ENCODE measurements at regions not wholly inside any gene's neighbourhood (a gene's known extent, or its start where the extent isn't known, plus 50 kb on each side); places are given as distances from the start of the nearest gene placed in this dataset.
"Not testable (repeated sequence)": the region's sequence is repeated elsewhere in the genome, so short reads cannot be mapped to it uniquely, and the experiment has no call there.

DNA sequence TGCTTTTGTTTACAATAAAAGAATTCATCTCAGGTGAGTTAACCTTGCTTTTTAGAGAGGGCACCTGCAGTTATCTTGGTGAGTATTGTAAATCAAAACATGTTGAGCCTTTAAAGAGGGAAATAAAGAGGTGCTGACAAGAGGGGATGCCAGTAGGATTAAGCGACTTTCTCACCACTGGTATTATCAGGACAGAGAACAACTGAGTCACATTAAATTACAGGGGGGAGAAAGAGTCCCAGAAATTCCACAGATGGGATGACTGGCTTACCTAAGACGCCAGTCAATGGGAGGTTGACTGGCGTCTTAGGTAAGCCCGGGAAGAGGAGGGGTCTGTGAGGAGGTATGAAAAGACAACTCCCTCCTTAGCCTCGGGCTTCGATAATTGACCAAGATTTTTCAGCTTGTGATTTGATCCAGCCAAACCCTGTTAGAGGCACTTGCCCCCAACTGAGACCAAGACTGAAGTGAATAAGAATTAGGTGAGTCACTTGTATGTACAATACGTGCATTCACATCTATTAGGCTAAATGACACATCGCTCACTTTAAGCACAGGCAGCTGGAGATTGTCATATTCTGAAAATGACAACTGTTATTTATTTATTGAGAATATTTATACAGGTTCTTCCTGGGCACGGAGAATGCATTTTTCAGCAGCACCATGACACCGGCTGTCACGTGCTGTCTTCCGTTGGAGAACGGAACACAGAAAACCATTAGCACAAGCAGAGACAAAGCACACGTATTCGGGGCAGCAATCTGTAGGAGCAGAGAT is 117.6 kb downstream of the SEM1 start:
- Histone ChIP-seq H3K4me3 (ENCODE audit: low read depth, low read length) (no peak overlapping the region), H3K36me3 (ENCODE audit: insufficient read depth) (no peaks in the 10 kb centered on the region), H3K4me1 (ENCODE audit: insufficient read depth) (peaks cover 2% of the 10 kb centered on the region), H3K27ac (ENCODE audit: low read depth) (no peak overlapping the region)
- DNase-seq (ENCODE audit: extremely low spot score) = no peak
- 30% methylated on average over 15 of the region's 15 CpGs for WGBS

GRCh38 chr7:96591159-96591899 is 118.3 kb downstream of the SEM1 start:
- H3K27ac ChIP-seq (ENCODE audit: low read depth) = no peak overlapping the region
- H3K4me1 ChIP-seq (ENCODE audit: insufficient read depth) = no peaks in the 10 kb centered on the region
- WGBS = 29% methylated on average over 4 of the region's 4 CpGs
- no peaks in the 10 kb centered on the region for H3K36me3 ChIP-seq (ENCODE audit: insufficient read depth)
- no peak overlapping the region for H3K4me3 ChIP-seq (ENCODE audit: low read depth, low read length)
- no peak for DNase-seq (ENCODE audit: extremely low spot score)

DNA sequence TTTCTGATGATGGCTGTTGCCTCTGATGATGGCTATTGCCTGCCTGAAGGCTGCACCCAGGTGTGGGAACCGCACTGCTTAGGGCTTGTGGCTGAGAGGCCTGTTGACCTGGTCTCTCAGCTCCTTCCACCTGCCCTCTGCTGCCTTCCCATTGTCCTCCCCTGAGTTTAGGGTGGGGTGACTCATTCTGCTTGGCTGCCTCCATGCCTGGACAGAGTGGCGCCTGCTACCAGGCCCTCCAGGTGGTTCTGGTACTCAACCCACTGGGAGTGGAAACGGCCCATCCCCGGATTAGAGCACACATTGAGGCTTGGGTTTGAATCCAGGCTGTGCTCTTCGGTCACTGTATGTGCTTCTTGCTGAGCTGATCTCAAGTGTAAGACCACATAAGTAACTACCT is 120.6 kb downstream of the SEM1 start:
- WGBS = 88% methylated on average over 5 of the region's 5 CpGs
- H3K36me3 ChIP-seq (ENCODE audit: insufficient read depth) = peaks cover 2% of the 10 kb centered on the region

GRCh38 chr7:96579119-96579518 is 130.5 kb downstream of the SEM1 start:
- Histone ChIP-seq H3K4me3 (ENCODE audit: low read depth, low read length) (no peak overlapping the region), H3K36me3 (ENCODE audit: insufficient read depth) (no peaks in the 10 kb centered on the region), H3K27ac (ENCODE audit: low read depth) (no peak overlapping the region), H3K4me1 (ENCODE audit: insufficient read depth) (no peaks in the 10 kb centered on the region)
- no peak for DNase-seq (ENCODE audit: extremely low spot score)

More for the DNA sequence above, 120.6 kb downstream of the SEM1 start:
- Histone ChIP-seq H3K27ac (ENCODE audit: low read depth) (no peak overlapping the region), H3K4me1 (ENCODE audit: insufficient read depth) (no peaks in the 10 kb centered on the region), H3K4me3 (ENCODE audit: low read depth, low read length) (no peak overlapping the region)
- DNase-seq (ENCODE audit: extremely low spot score) = no peak

DNA sequence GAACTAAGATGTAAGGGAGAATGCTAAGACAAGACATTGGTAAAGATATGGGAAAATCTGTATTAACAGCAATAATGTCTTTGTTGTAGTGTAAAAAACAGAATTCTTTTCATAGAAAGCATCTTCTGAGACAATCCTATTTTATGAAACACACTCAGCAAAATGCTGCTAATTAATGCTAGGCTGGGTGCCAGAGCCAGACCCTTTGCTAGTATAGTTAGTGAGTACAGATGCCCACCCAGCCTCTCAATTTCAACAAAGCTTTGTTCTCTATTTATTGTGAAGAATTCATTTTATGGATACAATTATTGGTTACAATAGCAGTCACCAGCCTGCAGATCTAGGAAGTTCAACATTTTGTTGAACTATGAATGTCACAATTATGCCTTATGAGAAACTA is 131.0 kb downstream of the SEM1 start:
- Histone ChIP-seq H3K36me3 (ENCODE audit: insufficient read depth) (no peaks in the 10 kb centered on the region), H3K4me3 (ENCODE audit: low read depth, low read length) (no peak overlapping the region), H3K27ac (ENCODE audit: low read depth) (no peak overlapping the region), H3K4me1 (ENCODE audit: insufficient read depth) (no peaks in the 10 kb centered on the region)
- DNase-seq (ENCODE audit: extremely low spot score) = no peak

DNA sequence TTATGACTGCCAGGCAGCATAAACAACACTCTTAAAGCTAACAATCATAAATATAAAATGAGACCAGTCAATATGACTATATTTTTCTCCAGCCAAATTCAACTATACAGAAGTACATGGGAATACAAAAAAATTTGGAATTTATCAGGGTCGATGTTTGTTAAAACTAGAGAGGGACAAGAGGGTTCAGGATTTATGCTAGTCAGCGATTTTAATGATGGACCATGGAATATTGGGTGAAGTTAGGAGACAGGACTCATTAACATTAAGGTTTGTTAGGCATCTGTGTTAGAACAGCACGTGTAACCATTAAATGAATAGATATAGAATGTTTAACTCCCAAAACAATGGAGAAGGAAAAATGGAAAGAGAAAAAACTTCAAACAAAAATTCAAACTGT is 146.2 kb downstream of the SEM1 start:
- DNase-seq (ENCODE audit: extremely low spot score) = no peak
- H3K36me3 ChIP-seq (ENCODE audit: insufficient read depth) = no peaks in the 10 kb centered on the region
- 80% methylated on average over 3 of the region's 3 CpGs for WGBS
- H3K4me1 ChIP-seq (ENCODE audit: insufficient read depth) = no peaks in the 10 kb centered on the region
- no peak overlapping the region for H3K27ac ChIP-seq (ENCODE audit: low read depth)
- no peak overlapping the region for H3K4me3 ChIP-seq (ENCODE audit: low read depth, low read length)

DNA sequence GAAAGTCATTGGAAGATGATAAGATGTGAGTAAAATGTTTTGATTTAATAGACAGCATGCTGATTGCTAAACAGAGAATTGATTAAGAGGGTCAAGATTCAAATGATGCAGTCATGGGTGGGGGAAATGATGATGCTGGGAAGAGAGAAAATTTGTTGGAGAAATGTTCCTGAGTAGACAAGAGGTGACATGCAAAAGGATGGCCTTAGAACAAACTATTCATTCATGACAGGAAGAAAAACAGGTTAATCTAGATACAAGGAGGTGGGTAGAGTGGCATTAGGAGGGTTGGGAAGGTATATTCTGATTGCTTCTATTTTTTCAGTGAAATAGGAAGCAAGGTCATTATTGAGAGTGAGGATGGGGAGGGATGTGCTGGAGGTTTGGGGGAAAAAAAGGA is 146.7 kb downstream of the SEM1 start:
- no peak overlapping the region for H3K4me3 ChIP-seq (ENCODE audit: low read depth, low read length)
- DNase-seq (ENCODE audit: extremely low spot score) = no peak
- no peaks in the 10 kb centered on the region for H3K36me3 ChIP-seq (ENCODE audit: insufficient read depth)
- no peaks in the 10 kb centered on the region for H3K4me1 ChIP-seq (ENCODE audit: insufficient read depth)
- no peak overlapping the region for H3K27ac ChIP-seq (ENCODE audit: low read depth)

- Histone ChIP-seq H3K4me1 (ENCODE audit: insufficient read depth) (no peaks in the 10 kb centered on the region), H3K27ac (ENCODE audit: low read depth) (no peak overlapping the region), H3K4me3 (ENCODE audit: low read depth, low read length) (no peak overlapping the region), H3K36me3 (ENCODE audit: insufficient read depth) (no peaks in the 10 kb centered on the region)
- no peak for DNase-seq (ENCODE audit: extremely low spot score)
- WGBS = 68% methylated on average over 4 of the region's 4 CpGs
Observed at GRCh38 chr7:96562458-96562857, 147.2 kb downstream of the SEM1 start.

GRCh38 chr7:96561892-96562291 is 147.8 kb downstream of the SEM1 start:
- DNase-seq (ENCODE audit: extremely low spot score) = no peak
- H3K27ac ChIP-seq (ENCODE audit: low read depth) = no peak overlapping the region
- no peak overlapping the region for H3K4me3 ChIP-seq (ENCODE audit: low read depth, low read length)
- H3K4me1 ChIP-seq (ENCODE audit: insufficient read depth) = no peaks in the 10 kb centered on the region
- H3K36me3 ChIP-seq (ENCODE audit: insufficient read depth) = no peaks in the 10 kb centered on the region
- WGBS = 88% methylated on average over 1 of the region's 1 CpG

DNA sequence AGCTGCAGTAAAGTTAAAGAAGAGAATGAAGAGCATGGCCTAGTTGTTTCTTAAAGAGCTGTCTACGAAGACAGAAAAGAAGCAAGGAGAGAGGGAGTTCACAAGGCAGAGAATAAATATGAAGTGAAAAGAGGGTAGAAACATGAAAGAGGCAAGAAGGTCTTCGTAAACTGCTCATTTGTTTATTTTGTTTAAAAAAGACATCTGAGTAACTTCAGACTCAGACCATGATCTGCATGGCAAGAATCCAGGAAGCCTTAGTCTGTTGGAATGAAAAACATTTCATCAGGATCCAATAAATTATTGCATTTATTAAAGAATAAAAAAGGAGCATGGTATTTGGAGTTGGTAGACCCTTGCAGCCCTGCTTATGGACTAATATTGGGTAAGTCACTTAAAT is 151.1 kb downstream of the SEM1 start:
- H3K27ac ChIP-seq (ENCODE audit: low read depth) = no peak overlapping the region
- no peak for DNase-seq (ENCODE audit: extremely low spot score)
- 44% methylated on average over 2 of the region's 2 CpGs for WGBS
- H3K4me1 ChIP-seq (ENCODE audit: insufficient read depth) = no peaks in the 10 kb centered on the region
- H3K4me3 ChIP-seq (ENCODE audit: low read depth, low read length) = no peak overlapping the region
- H3K36me3 ChIP-seq (ENCODE audit: insufficient read depth) = no peaks in the 10 kb centered on the region

GRCh38 chr7:96558093-96558492 is 151.6 kb downstream of the SEM1 start:
- WGBS = 83% methylated on average over 8 of the region's 9 CpGs
- Histone ChIP-seq H3K27ac (ENCODE audit: low read depth) (no peak overlapping the region), H3K36me3 (ENCODE audit: insufficient read depth) (no peaks in the 10 kb centered on the region), H3K4me3 (ENCODE audit: low read depth, low read length) (no peak overlapping the region), H3K4me1 (ENCODE audit: insufficient read depth) (no peaks in the 10 kb centered on the region)
- DNase-seq (ENCODE audit: extremely low spot score) = no peak

- not testable (repeated sequence) for H3K36me3 ChIP-seq (ENCODE audit: insufficient read depth); H3K27ac ChIP-seq (ENCODE audit: low read depth); H3K4me1 ChIP-seq (ENCODE audit: insufficient read depth); H3K4me3 ChIP-seq (ENCODE audit: low read depth, low read length); DNase-seq (ENCODE audit: extremely low spot score)
- 75% methylated on average over 13 of the region's 13 CpGs for WGBS
Observed at GRCh38 chr7:96557598-96557997, 152.0 kb downstream of the SEM1 start.

DNA sequence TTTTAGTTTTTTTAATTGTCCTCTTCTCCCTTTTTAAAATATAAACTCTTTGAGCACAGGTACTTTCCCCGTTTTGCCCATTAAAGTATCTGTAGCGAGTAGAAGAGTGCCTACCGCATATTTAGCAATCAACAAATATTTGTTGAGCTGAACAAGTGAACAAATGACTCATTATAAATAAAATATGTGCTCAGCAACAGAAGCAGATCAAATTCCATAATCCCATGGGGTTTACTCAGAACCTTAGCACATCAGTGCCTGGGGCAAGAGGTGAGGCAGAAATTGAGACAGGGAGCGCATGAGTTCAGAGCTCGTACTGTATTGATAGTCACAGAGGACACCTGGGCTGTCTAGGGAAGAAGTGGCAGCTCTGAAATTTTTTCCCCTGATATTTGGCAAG is 161.0 kb downstream of the SEM1 start:
- H3K4me3 ChIP-seq (ENCODE audit: low read depth, low read length) = no peak overlapping the region
- no peak overlapping the region for H3K27ac ChIP-seq (ENCODE audit: low read depth)
- DNase-seq (ENCODE audit: extremely low spot score) = no peak
- no peaks in the 10 kb centered on the region for H3K4me1 ChIP-seq (ENCODE audit: insufficient read depth)
- H3K36me3 ChIP-seq (ENCODE audit: insufficient read depth) = no peaks in the 10 kb centered on the region
- WGBS = 86% methylated on average over 5 of the region's 5 CpGs

- no peaks in the 10 kb centered on the region for H3K4me1 ChIP-seq (ENCODE audit: insufficient read depth)
Observed at GRCh38 chr7:96547371-96547811, 162.3 kb downstream of the SEM1 start.

More at GRCh38 chr7:96547371-96547811, 162.3 kb downstream of the SEM1 start:
- Histone ChIP-seq H3K4me3 (ENCODE audit: low read depth, low read length) (no peak overlapping the region), H3K36me3 (ENCODE audit: insufficient read depth) (no peaks in the 10 kb centered on the region), H3K27ac (ENCODE audit: low read depth) (no peak overlapping the region)
- 61% methylated on average over 3 of the region's 3 CpGs for WGBS
- no peak for DNase-seq (ENCODE audit: extremely low spot score)

Measured in urinary bladder (tissue), 3 donors.